ENCODE measurements at regions not wholly inside any gene's neighbourhood (a gene's known extent, or its start where the extent isn't known, plus 50 kb on each side); places are given as distances from the start of the nearest gene placed in this dataset.

- intact Hi-C loops (cut with DNase I), result no loop called here
These were observed 108.8 kb downstream of the TENT4A start for GRCh38 chr5:6822068-6822467.

GRCh38 chr5:6822556-6823343 lies 109.5 kb downstream of the TENT4A start:
- Histone ChIP-seq H3K4me3 (no peak overlapping the region), H3K36me3 (no peaks in the 10 kb centered on the region), H3K4me1 (replicated peaks) (no peaks in the 10 kb centered on the region), H3K27ac (no peak overlapping the region), H3K27me3 (replicated peaks; ENCODE audit: insufficient read depth) (no peaks in the 10 kb centered on the region), H3K9me3 (no peaks in the 10 kb centered on the region)
- TF ChIP-seq POLR2A (IDR thresholded peaks at IDR 0.05) (no peak), POLR2AphosphoS5 (IDR thresholded peaks at IDR 0.05) (no peak), CTCF (IDR thresholded peaks at IDR 0.05) (no peak)
- no peak for DNase-seq (ENCODE audit: low spot score)
- 80% methylated on average over 27 of the region's 27 CpGs for WGBS
- intact Hi-C loops (cut with DNase I), result no loop called here

More at GRCh38 chr5:6822068-6822467, 108.8 kb downstream of the TENT4A start:
- H3K4me1 ChIP-seq (replicated peaks), result no peaks in the 10 kb centered on the region
- no peak for TF ChIP-seq POLR2AphosphoS5 (IDR thresholded peaks at IDR 0.05)
- no peak for TF ChIP-seq CTCF (IDR thresholded peaks at IDR 0.05)
- H3K36me3 ChIP-seq, result no peaks in the 10 kb centered on the region
- 91% methylated on average over 8 of the region's 8 CpGs for WGBS
- DNase-seq (ENCODE audit: low spot score), result no peak
- no peak overlapping the region for H3K4me3 ChIP-seq
- H3K27me3 ChIP-seq (replicated peaks; ENCODE audit: insufficient read depth), result no peaks in the 10 kb centered on the region
- no peaks in the 10 kb centered on the region for H3K9me3 ChIP-seq
- no peak overlapping the region for H3K27ac ChIP-seq

- intact Hi-C loops (cut with DNase I), result no loop called here
- Histone ChIP-seq H3K9me3 (no peaks in the 10 kb centered on the region), H3K36me3 (no peaks in the 10 kb centered on the region), H3K4me3 (no peak overlapping the region), H3K27ac (no peak overlapping the region), H3K27me3 (replicated peaks; ENCODE audit: insufficient read depth) (no peaks in the 10 kb centered on the region), H3K4me1 (replicated peaks) (no peaks in the 10 kb centered on the region)
- no peak for DNase-seq (ENCODE audit: low spot score)
- whole genome bisulfite sequencing, result 76% methylated on average over 10 of the region's 10 CpGs
- no peak for TF ChIP-seq POLR2AphosphoS5 (IDR thresholded peaks at IDR 0.05)
- no peak for TF ChIP-seq POLR2A (IDR thresholded peaks at IDR 0.05)
- TF ChIP-seq CTCF (IDR thresholded peaks at IDR 0.05), result no peak
These were observed 110.8 kb downstream of the TENT4A start for GRCh38 chr5:6823996-6824395.

GRCh38 chr5:6825678-6826244 lies 112.5 kb downstream of the TENT4A start:
- intact Hi-C loops (cut with DNase I), result no loop called here
- 87% methylated on average over 6 of the region's 6 CpGs for WGBS
- TF ChIP-seq CTCF (IDR thresholded peaks at IDR 0.05) (no peak), POLR2A (IDR thresholded peaks at IDR 0.05) (no peak), POLR2AphosphoS5 (IDR thresholded peaks at IDR 0.05) (no peak)

GRCh38 chr5:6826756-6827155 lies 113.5 kb downstream of the TENT4A start:
- H3K4me1 ChIP-seq (replicated peaks), result no peaks in the 10 kb centered on the region
- no peak overlapping the region for H3K4me3 ChIP-seq
- TF ChIP-seq POLR2AphosphoS5 (IDR thresholded peaks at IDR 0.05), result no peak
- TF ChIP-seq CTCF (IDR thresholded peaks at IDR 0.05), result no peak
- no peak for TF ChIP-seq POLR2A (IDR thresholded peaks at IDR 0.05)
- DNase-seq (ENCODE audit: low spot score), result no peak
- intact Hi-C loops (cut with DNase I), result no loop called here
- H3K9me3 ChIP-seq, result no peaks in the 10 kb centered on the region
- H3K27me3 ChIP-seq (replicated peaks; ENCODE audit: insufficient read depth), result no peaks in the 10 kb centered on the region
- 90% methylated on average over 6 of the region's 6 CpGs for WGBS
- no peak overlapping the region for H3K27ac ChIP-seq
- H3K36me3 ChIP-seq, result no peaks in the 10 kb centered on the region

More at GRCh38 chr5:6825678-6826244, 112.5 kb downstream of the TENT4A start:
- no peaks in the 10 kb centered on the region for H3K4me1 ChIP-seq (replicated peaks)
- no peaks in the 10 kb centered on the region for H3K36me3 ChIP-seq
- no peak for DNase-seq (ENCODE audit: low spot score)
- no peak overlapping the region for H3K27ac ChIP-seq
- H3K27me3 ChIP-seq (replicated peaks; ENCODE audit: insufficient read depth), result no peaks in the 10 kb centered on the region
- no peak overlapping the region for H3K4me3 ChIP-seq
- H3K9me3 ChIP-seq, result no peaks in the 10 kb centered on the region

Measured in prostate gland (tissue), 2 donors.